ENCODE measurements at regions not wholly inside any gene's neighbourhood (a gene's known extent, or its start where the extent isn't known, plus 50 kb on each side); places are given as distances from the start of the nearest gene placed in this dataset.

DNA sequence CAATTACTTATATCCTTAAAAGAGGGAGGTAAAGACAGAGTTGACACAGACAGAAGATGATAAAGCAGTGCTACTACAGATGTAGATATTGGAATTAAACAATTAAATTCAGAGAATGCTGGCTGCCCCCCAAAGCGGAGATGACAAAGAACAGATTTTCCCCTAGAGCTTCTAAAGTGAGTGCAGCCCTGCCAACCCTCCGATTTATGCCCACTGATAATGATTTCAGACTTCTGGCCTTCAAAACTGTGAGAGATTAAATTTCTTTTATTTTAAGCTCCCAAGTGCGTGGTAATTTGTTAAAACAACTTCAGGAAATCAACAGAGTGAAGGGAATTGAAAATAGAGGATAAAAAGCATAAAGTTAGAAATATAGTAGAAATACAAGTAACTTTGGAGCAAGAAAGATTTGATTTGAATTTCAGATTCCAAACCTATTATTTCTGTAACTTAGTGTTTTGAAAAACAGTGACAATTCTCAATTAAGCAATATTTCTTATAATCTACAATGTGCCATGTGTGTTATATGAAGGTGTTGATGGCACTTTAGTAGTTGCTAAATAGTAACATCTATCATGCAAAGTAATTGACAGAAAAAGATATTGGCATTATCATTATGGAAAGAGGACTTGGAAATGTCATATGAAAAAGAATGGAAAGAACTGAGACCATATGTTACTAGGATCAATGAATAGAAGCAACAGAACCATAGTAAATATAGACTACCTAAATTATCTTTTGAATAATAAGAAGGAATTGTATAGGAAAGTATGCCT, 946.4 kb upstream of the PTPRD start:
- TF ChIP-seq, protein P1, sequence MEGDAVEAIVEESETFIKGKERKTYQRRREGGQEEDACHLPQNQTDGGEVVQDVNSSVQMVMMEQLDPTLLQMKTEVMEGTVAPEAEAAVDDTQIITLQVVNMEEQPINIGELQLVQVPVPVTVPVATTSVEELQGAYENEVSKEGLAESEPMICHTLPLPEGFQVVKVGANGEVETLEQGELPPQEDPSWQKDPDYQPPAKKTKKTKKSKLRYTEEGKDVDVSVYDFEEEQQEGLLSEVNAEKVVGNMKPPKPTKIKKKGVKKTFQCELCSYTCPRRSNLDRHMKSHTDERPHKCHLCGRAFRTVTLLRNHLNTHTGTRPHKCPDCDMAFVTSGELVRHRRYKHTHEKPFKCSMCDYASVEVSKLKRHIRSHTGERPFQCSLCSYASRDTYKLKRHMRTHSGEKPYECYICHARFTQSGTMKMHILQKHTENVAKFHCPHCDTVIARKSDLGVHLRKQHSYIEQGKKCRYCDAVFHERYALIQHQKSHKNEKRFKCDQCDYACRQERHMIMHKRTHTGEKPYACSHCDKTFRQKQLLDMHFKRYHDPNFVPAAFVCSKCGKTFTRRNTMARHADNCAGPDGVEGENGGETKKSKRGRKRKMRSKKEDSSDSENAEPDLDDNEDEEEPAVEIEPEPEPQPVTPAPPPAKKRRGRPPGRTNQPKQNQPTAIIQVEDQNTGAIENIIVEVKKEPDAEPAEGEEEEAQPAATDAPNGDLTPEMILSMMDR (IDR thresholded peaks at IDR 0.05; ENCODE audit: low read depth, low read length): no peak
- no peak overlapping the region for H3K4me3 ChIP-seq (ENCODE audit: low read depth, low read length)
- in situ Hi-C loops (cut with HindIII; ENCODE audit: low sequenced_read_pairs): no loop called here
- DNase-seq (ENCODE audit: low read depth, low spot score): no peak

DNA sequence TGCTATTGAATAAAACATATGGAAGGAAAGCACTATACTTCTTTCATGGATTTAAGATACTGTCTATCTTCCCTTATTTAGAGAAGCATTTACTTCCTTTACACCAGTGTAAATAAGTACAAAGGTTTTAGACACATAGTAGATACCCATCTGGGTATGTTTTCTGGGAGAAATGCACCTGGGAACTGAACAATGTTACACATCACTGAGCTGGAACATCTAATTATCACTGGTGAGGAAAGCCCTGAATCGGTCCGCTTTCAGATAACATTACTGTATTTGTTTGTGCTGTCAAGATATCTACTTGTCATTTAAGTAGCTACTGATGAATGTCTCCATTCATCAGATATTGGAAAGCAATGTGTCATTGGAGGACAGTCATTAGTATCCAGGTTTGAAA, 964.7 kb upstream of the PTPRD start:
- H3K4me3 ChIP-seq (ENCODE audit: low read depth, low read length): no peak overlapping the region
- TF ChIP-seq, protein P1 (IDR thresholded peaks at IDR 0.05; ENCODE audit: low read depth, low read length): no peak
- DNase-seq (ENCODE audit: low read depth, low spot score): no peak
- in situ Hi-C loops (cut with HindIII; ENCODE audit: low sequenced_read_pairs): no loop called here

DNA sequence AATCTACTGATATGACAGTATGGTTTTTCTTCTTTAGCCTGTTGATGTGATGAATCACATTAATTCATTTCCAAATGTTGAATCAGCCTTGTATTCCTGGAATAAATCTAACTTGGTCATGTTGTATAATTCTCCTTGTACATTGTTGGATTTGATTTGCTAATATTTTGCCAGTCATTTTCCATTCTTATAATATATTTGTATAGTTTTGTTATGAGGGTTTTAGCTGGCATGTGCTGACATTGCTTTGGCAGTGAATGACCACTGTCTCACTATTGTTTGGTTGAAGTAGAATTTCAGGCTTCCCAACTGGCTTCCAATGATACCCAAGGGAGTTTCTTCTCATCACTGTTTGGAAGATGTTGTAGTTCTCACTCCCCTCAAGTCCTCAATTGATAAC, 983.0 kb upstream of the PTPRD start:
- DNase-seq (ENCODE audit: low read depth, low spot score): no peak
- in situ Hi-C loops (cut with HindIII; ENCODE audit: low sequenced_read_pairs): no loop called here
- TF ChIP-seq, protein P1 (IDR thresholded peaks at IDR 0.05; ENCODE audit: low read depth, low read length): no peak
- no peak overlapping the region for H3K4me3 ChIP-seq (ENCODE audit: low read depth, low read length)

DNA sequence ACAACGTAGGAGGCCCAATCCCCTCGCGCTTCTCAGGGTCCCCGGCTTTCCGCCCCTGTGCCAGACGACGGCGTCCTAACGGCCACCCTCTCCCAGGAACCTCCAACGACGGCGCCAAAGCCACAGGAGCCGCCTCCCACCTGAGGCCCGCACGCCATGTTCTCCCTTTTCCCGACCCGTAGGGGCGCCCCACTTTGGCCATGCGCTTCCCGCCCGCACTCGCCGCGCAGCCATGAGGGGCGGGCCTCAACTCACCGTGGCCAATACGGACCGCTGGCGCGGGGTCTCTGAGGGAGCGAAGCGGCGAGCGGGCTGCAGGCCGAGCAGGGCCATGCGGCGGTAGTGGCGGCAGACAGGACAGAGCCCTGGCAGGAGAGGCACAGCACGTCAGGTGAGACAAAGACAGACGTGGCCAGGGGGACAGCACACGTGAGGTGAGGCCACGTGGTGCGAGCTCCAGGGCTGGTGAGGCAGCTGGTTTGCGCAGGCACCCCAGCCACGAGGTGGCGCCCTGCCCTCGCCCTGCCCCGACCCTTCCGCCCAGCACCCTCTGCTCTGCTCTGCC, 1005.5 kb upstream of the PTPRD start:
- no peak for DNase-seq (ENCODE audit: low read depth, low spot score)
- H3K4me3 ChIP-seq (ENCODE audit: low read depth, low read length): no peak overlapping the region
- TF ChIP-seq, protein P1 (IDR thresholded peaks at IDR 0.05; ENCODE audit: low read depth, low read length): no peak
- in situ Hi-C loops (cut with HindIII; ENCODE audit: low sequenced_read_pairs): no loop called here

DNA sequence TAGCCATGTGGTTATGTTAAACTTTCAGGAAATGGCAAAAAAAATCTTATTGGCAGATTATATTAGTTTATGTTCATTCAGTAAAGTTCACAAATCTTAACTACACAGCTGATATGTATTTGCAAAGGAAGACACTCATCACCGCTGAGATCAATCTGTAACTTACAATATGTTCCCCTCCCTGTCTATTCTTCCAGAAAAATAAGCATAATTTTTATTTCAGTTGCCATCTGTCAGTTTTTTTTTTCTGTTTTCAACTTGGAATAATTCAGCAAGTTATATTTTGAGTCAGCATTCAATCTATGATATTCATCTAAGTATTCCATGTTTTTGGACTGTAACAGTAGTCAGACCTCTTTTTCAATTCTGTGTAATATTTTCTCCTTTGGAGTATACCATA, 1019.9 kb upstream of the PTPRD start:
- no peak for DNase-seq (ENCODE audit: low read depth, low spot score)
- in situ Hi-C loops (cut with HindIII; ENCODE audit: low sequenced_read_pairs): no loop called here
- TF ChIP-seq, protein P1 (IDR thresholded peaks at IDR 0.05; ENCODE audit: low read depth, low read length): no peak
- H3K4me3 ChIP-seq (ENCODE audit: low read depth, low read length): no peak overlapping the region

DNA sequence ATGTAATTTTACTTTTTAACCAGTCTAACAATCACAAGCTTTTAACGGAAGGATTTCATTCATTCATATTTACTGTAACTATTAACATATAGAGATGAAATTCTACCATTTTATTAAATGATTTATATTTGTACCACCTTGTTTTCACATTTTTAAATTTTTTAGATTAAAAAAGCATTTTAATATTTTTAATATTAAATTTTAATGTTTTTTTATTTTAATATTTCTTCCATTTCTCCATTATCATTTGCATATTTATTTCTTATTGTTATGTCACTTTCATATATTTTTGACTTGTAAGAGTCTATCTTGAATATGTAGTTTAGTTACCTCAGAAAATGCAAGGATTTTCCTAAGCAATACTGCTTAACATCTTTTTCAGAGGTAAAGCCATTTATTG, 1034.0 kb upstream of the PTPRD start:
- in situ Hi-C loops (cut with HindIII; ENCODE audit: low sequenced_read_pairs): no loop called here
- H3K4me3 ChIP-seq (ENCODE audit: low read depth, low read length): no peak overlapping the region

More for the DNA sequence above, 1034.0 kb upstream of the PTPRD start:
- TF ChIP-seq, protein P1 (IDR thresholded peaks at IDR 0.05; ENCODE audit: low read depth, low read length): no peak
- DNase-seq (ENCODE audit: low read depth, low spot score): no peak

Measured in astrocyte of the spinal cord (primary cell).